Loucy (cell line): ENCODE measurements at regions not wholly inside any gene's neighbourhood (a gene's known extent, or its start where the extent isn't known, plus 50 kb on each side); places are given as distances from the start of the nearest gene placed in this dataset.

ENCODE experiments used
- H2AFZ ChIP-seq: fragments of 200-600 bp; sonication (generic); 2 replicates; pipeline ENCODE4 v1.6.0; 2016; ENCODE audit warnings: antibody characterized with exemption, mild to moderate bottlenecking, low read length, moderate library complexity
- H3F3A ChIP-seq: fragments of 200-600 bp; 2 replicates; pipeline ENCODE4 v1.6.0; 2016; ENCODE audit warnings: antibody characterized with exemption, low read depth, mild to moderate bottlenecking
- H3K27me3 ChIP-seq: fragments of 200-600 bp; sonication (generic); 2 replicates; pipeline ENCODE4 v1.6.1; 2014; ENCODE audit warnings: low read length, mild to moderate bottlenecking; ENCODE audit not compliant: insufficient read depth, poor library complexity, severe bottlenecking
- H3K36me3 ChIP-seq: fragments of 200-600 bp; sonication (generic); 2 replicates; pipeline ENCODE4 v1.6.1; 2016; ENCODE audit warnings: low read length; ENCODE audit not compliant: insufficient read depth
- H3K4me1 ChIP-seq: fragments of 200-600 bp; sonication (generic); 2 replicates; pipeline ENCODE4 v1.5.1; 2014; ENCODE audit warnings: low read length, mild to moderate bottlenecking; ENCODE audit not compliant: insufficient read depth, poor library complexity, severe bottlenecking
- H3K4me2 ChIP-seq: fragments of 200-600 bp; sonication (generic); 2 replicates; pipeline ENCODE4 v1.6.0; 2014; ENCODE audit warnings: antibody characterized with exemption, low read length, low read depth, mild to moderate bottlenecking; ENCODE audit not compliant: poor library complexity, severe bottlenecking
- H3K4me3 ChIP-seq: fragments of 200-600 bp; sonication (generic); 2 replicates; pipeline ENCODE4 v1.5.1; 2014; ENCODE audit warnings: low read length, mild to moderate bottlenecking, mixed read lengths; ENCODE audit not compliant: poor library complexity, severe bottlenecking
- H3K79me2 ChIP-seq: fragments of 200-600 bp; sonication (generic); 2 replicates; pipeline ENCODE4 v1.6.1; 2014; ENCODE audit warnings: low read length; ENCODE audit not compliant: insufficient read depth
- H3K9ac ChIP-seq: fragments of 200-600 bp; sonication (generic); 2 replicates; pipeline ENCODE4 v1.6.0; 2014; ENCODE audit warnings: mild to moderate bottlenecking, low read depth, low read length, moderate library complexity; ENCODE audit not compliant: poor library complexity, severe bottlenecking
- H3K9me2 ChIP-seq: fragments of 200-600 bp; sonication (generic); replicated peaks from 2 replicates; pipeline ENCODE4 v1.6.1; 2016; ENCODE audit warnings: low read depth, low read length, mixed read lengths
- H3K9me3 ChIP-seq: fragments of 200-600 bp; sonication (generic); 2 replicates; pipeline ENCODE4 v1.6.1; 2014; ENCODE audit warnings: mild to moderate bottlenecking, antibody characterized with exemption, low read length, low read depth; ENCODE audit not compliant: insufficient read depth
- H4K20me1 ChIP-seq: fragments of 200-600 bp; sonication (generic); 2 replicates; pipeline ENCODE4 v1.6.0; 2014; ENCODE audit warnings: antibody characterized with exemption, low read length, mild to moderate bottlenecking; ENCODE audit not compliant: insufficient read depth, poor library complexity, severe bottlenecking
- EZH2phosphoT487 ChIP-seq: fragments of 200-600 bp; IDR thresholded peaks from 2 replicates; pipeline ENCODE4 v1.6.1; 2018; ENCODE audit warnings: antibody characterized with exemption, mild to moderate bottlenecking, moderate library complexity, borderline replicate concordance
- TF ChIP-seq, protein P1 (sequence below): fragments of 200-600 bp; sonication (generic); conservative IDR thresholded peaks from 2 replicates; pipeline ENCODE4 v1.5.1; 2014; ENCODE audit warnings: mild to moderate bottlenecking, antibody characterized with exemption, low read length

DNA sequence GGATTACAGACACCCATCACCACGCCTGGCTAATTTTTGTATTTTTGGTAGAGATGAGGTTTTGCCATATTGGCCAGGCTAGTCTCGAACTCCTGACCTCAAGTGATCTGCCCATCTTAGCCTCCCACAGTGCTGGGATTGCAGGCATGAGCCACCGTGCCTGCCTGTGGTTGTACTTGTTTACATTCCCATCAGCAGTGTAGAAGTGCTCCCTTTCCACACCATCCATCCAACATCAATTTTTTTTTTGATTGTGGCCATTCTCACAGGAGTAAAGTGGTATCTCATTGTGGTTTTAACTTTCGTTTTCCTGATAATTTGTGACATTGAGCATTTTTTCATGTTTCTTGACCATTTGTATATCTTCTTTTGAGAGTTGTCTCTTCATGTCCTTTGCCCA, 1019.4 kb upstream of the SLC10A2 start:
- Histone ChIP-seq H3K4me2 (no peak overlapping the region), H3K9me2 (no peaks in the 10 kb centered on the region), H3K79me2 (no peaks in the 10 kb centered on the region), H3K36me3 (no peaks in the 10 kb centered on the region), H3F3A (no peaks in the 10 kb centered on the region), H3K4me3 (no peak overlapping the region), H3K9ac (no peak overlapping the region), H3K27me3 (no peaks in the 10 kb centered on the region), H3K4me1 (no peaks in the 10 kb centered on the region), H4K20me1 (no peaks in the 10 kb centered on the region), H2AFZ (no peak overlapping the region), H3K9me3 (no peaks in the 10 kb centered on the region)
- TF ChIP-seq, protein P1, sequence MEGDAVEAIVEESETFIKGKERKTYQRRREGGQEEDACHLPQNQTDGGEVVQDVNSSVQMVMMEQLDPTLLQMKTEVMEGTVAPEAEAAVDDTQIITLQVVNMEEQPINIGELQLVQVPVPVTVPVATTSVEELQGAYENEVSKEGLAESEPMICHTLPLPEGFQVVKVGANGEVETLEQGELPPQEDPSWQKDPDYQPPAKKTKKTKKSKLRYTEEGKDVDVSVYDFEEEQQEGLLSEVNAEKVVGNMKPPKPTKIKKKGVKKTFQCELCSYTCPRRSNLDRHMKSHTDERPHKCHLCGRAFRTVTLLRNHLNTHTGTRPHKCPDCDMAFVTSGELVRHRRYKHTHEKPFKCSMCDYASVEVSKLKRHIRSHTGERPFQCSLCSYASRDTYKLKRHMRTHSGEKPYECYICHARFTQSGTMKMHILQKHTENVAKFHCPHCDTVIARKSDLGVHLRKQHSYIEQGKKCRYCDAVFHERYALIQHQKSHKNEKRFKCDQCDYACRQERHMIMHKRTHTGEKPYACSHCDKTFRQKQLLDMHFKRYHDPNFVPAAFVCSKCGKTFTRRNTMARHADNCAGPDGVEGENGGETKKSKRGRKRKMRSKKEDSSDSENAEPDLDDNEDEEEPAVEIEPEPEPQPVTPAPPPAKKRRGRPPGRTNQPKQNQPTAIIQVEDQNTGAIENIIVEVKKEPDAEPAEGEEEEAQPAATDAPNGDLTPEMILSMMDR, result no peak
- no peak for TF ChIP-seq EZH2phosphoT487

DNA sequence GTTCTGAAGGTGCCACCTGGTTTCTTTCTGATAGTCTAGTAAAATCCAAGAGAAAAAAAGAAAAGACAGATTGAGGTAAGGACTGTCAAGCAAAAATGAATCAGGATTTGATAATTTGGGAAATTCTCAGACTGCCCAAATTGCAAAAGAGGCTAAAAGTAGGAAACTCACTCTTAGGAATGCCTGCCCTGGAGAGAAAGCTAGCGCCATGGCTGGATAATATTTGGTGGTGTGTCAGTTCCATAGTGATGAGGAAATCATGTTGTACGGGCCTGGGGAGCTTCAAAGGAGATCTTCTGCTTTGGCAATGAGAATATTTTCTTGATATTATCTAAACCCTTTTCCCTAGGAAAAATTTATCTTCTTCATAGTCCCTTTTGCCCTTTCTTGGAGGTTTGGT, 1008.1 kb upstream of the SLC10A2 start:
- H3F3A ChIP-seq, result no peaks in the 10 kb centered on the region
- H3K4me2 ChIP-seq, result no peak overlapping the region
- no peaks in the 10 kb centered on the region for H3K79me2 ChIP-seq
- no peaks in the 10 kb centered on the region for H3K9me3 ChIP-seq
- H2AFZ ChIP-seq, result no peak overlapping the region
- H3K27me3 ChIP-seq, result no peaks in the 10 kb centered on the region
- no peaks in the 10 kb centered on the region for H4K20me1 ChIP-seq
- no peaks in the 10 kb centered on the region for H3K4me1 ChIP-seq
- H3K36me3 ChIP-seq, result no peaks in the 10 kb centered on the region
- H3K9me2 ChIP-seq, result no peaks in the 10 kb centered on the region
- no peak for TF ChIP-seq EZH2phosphoT487
- TF ChIP-seq, protein P1, result no peak
- H3K9ac ChIP-seq, result no peak overlapping the region
- H3K4me3 ChIP-seq, result no peak overlapping the region

DNA sequence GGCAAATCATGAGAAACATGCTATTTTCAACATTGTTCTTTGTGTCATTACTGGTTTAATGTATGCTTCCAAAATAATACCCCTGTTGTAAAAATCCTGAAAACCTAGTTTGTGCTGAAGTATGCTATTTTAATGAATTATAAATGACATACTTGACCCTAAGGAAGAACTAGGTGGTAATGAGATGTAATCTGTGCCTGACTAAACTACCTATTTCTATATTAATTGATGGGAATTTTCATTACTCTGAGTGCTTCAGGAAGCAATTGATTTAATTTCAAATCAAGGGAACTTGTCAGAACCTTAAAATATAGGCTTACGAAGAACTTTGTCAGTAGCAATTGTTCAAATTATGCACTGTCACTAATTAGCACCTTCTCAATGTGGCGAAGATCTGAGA, 1005.6 kb upstream of the SLC10A2 start:
- no peak overlapping the region for H3K4me2 ChIP-seq
- no peaks in the 10 kb centered on the region for H3K9me3 ChIP-seq
- H3K79me2 ChIP-seq, result no peaks in the 10 kb centered on the region
- no peaks in the 10 kb centered on the region for H3K9me2 ChIP-seq
- no peak overlapping the region for H2AFZ ChIP-seq
- H3F3A ChIP-seq, result no peaks in the 10 kb centered on the region
- H4K20me1 ChIP-seq, result no peaks in the 10 kb centered on the region
- H3K27me3 ChIP-seq, result no peaks in the 10 kb centered on the region
- TF ChIP-seq EZH2phosphoT487, result no peak
- TF ChIP-seq, protein P1, result no peak
- no peak overlapping the region for H3K9ac ChIP-seq
- no peak overlapping the region for H3K4me3 ChIP-seq
- no peaks in the 10 kb centered on the region for H3K4me1 ChIP-seq
- H3K36me3 ChIP-seq, result no peaks in the 10 kb centered on the region
